ENCODE measurements at regions not wholly inside any gene's neighbourhood (a gene's known extent, or its start where the extent isn't known, plus 50 kb on each side); places are given as distances from the start of the nearest gene placed in this dataset.
A peak's percentile ranks its signal among the peaks of the same experiment; 100 is the strongest.

DNA sequence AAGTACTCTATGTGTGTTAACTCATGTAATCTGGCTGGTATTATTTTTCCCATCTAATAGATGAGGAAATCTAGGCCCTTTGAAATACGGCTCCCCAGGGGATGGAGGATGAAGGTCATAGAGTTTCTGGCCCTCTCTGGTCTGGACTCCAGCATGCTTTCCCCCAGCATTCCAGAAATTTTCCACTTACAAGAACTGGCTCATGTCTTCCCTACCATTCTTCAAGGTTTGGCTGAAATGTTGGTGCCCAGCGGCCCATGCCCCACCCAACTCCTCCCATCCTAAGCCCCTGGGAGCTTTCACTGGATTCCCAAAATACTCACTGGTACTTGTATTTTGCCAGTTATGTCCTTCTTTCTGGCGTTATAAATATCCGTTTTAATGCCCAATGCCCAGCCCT, 237.5 kb upstream of the NLRP1 start:
- DNase-seq, result peak; percentile 33

DNA sequence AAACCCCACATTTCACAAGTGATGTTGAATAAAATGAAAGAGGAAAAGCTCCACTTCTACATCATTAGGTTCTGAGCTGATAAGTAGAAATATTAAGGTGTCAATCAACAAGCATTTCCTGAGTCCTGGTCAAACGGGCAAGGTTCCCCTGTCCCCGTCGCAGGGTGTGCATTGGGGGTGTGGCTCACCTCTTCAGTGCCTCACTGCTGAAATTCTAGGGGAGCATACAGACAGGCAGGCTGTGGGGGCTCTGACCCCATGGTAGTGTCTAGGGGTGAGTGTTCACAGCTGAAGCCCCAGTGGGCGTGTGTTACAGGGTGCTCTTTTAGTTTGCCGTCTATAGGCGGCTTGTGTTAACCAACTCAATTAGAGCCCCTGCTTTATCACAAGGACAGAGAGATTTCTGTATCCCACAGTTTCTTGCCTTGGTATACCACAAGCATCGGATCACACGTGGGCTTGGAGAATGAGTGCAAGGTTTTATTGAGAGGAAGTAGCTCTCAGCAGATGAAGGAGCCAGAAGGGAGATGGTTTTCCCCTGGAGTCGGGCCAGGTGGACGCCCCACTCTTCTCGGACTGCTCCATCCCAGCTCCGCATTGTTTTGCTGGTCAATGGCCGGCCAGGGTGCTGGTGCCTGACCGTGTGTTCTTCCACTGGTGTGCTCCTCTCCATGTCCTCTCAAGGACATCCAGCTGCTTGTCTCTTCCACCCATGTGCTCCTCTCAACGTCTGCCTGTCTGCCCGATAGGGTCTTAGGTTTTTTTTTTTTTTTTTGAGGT, 238.2 kb upstream of the NLRP1 start:
- no peak for DNase-seq

DNA sequence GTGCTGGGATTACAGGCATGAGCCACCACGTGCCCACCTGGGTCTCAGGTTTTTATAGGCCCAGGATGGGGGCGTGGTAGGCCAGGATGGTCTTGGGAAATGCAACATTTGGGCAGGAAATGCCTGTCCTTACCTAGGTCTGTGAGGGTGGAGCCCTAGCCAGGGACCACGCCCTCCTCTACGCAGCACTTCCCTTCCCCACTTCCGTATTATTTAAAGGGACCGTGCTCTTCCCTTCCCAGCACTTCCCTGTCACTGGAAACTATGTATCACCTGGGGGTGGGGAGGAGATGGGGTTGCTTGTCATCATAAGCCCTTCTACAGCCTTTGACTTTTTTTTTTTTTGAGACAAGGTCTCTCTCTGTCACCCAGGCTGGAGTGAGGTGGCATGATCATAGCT, 238.9 kb upstream of the NLRP1 start:
- no peak for DNase-seq

DNA sequence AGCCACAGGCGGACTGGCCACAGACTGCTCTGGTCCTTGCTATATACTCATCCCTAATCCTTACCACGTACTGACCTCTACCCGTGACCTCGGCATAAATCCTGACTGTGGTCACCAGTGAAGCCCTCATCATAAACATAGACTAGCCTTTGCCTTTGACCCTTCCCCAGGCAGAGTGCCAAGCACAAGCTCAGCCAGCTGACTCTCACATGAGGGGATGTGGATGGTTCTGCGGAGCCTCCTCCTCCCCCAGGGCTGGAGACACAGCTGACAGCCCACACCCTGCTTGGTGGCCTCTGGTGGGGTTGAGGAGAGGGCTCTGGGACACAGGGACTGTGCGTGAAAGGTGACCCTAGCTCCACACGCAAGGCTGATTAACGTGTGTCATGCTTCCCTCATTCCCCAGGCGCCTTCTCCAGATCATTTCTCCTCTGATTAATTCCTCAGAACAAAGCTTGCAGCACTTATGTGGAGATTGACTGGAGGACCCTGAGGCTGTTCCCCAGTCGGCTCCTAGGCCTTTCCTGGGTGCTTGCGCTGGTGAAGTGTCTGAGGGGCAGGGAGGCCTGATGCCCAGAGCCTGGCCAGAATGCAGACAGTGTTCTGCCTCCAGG, 241.5 kb upstream of the NLRP1 start:
- no peak for DNase-seq

DNA sequence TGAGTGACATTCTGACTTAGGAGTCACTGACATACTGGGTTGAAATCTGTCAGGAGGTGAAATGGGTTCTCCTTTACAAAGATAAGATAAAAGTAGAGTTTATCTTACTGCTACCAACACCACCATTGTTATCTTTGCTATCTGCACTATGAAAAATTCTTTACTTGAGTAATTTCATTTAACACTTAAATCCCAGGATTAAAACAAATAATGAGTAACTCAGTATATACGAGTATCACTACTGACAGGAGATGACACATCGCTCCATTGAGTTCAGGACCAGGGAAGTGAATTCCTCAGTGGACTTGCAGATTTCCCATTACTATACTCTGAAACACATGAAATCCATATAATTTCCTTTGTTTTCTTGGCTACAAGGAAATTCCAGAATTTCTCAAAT, 242.1 kb upstream of the NLRP1 start:
- DNase-seq, result peak; percentile 65

DNA sequence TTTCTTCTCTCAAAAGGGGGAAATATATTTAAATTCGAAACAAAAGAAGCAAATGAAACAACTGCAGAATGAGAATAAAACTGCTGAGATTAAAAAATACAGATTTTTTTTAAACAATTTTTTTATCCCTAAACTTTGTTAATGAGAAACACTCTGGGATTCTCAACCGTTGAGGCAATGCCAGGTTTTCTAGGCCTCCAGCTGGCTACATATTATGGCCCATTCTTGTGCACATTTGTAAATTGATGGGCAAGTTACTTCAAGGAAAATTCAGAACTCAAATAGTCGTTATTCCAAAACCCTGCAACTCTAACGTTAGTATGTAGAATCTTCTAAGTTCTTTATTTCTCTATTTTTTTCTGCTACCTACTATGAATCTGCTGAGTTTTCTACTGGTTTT, 239.3 kb upstream of the WSCD1 start:
- no peak for DNase-seq

DNA sequence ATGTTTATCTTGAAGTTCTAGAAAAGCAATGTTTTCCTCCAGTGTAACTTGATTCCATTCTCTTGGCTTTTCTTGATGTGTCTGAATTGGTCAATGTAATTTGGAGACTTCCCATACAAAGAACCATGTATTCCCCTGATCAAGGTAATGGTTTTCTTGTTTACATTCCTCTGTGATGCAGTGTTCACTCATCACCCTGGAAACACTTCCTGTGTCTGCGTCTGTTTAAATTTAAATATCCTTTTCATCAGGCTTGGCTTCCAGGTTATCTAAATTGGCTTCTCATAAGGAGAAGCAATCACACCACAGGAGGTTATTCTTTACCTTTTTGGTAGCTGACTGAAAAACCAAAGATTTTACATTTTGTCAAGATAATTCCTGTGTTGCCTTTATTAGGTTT, 237.3 kb upstream of the WSCD1 start:
- peak; percentile 54 for DNase-seq

DNA sequence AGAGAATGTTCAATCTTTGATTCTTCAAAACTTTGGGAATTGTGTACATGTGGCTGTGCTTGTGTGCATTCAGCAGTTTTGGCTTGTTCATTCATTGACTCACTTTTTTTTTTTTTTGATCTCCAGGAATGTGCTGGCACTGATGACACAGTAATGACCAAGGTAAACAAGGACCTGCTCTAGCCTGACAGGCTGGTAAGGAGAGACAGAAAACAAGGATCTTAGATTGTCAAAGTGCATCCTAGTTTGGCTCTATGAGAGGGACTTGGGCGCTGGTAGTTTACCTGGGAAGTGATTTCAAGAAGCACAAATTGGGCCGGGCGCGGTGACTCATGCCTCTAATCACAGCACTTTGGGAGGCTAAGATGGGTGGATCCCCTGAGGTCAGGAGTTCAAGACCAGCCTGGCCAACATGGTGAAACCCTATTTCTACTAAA, 233.1 kb upstream of the WSCD1 start:
- peak; percentile 67 for DNase-seq

DNA sequence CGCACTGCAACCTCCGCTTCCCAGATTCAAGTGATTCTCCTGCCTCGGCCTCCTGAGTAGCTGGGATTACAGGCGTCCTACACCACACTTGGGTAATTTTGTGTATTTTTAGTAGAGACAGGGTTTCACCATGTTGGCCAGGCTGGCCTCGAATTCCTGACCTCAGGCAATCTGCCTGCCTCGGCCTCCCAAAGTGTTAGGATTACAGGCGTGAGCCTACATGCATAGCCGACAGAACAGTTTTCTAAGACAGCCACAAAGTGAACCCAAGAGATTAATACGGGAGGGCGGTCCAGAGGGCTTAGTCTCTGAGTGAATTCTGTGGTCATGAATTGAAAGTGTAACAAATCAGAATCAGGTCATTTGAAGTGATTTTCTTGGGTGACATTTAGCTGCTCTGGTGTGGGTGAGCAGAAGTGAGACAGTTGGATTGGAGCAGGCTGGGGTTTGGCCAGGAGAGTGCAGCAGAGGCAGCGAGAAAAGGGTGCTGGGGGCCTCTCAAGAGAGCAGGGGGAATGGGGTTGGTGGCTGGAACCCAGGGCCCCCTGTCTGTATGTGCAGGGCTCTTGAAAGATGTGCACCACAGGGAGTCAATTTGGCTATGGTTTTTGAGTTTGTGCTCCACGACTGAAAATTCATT, 231.4 kb upstream of the WSCD1 start:
- DNase-seq, result no peak

DNA sequence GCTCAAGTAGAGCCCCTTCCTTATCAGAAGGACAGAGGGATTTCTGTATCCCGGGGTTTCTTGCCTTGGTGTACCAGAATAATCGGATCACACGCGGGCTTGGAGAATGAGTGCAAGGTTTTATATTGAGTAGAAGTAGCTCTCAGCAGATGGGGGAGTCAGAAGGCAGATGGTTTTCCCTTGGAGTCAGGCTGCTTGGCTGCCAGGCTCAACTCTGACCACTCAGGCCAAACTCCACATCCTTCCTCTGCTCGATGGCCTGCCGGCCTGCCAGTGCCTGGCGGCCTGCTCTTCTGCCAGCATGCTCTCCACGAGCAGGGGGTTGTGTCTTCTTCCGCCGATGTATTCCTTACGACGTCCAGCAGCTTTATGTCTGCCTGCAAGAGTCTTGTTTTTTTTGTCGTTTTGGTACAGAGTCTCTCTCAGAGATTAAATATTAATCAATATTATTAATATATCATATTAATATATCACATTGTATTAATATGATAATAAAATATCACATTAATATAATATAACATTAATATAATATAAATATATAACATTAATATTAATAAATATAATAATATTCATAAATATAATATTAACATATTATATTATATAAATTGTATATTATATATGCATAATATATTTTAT, 229.2 kb upstream of the WSCD1 start:
- no peak for DNase-seq

DNA sequence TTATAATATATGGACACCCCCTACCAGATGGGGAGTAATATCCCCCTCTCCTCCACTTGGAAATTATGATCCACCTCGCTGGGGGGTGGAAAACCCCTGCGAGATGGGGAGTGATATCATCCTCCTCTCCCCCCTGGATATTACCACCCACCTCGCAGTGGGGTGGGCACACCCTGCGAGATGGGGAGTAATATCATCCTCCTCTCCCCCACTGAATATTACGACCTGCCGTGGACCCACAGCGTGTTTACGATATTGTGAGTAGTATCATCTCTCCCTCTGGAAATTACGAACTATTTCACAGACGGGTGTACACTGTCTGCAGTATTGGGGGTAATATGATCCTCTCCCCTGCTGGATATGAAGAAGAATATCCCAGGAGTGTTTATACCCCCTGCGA, 228.3 kb upstream of the WSCD1 start:
- DNase-seq, result no peak

DNA sequence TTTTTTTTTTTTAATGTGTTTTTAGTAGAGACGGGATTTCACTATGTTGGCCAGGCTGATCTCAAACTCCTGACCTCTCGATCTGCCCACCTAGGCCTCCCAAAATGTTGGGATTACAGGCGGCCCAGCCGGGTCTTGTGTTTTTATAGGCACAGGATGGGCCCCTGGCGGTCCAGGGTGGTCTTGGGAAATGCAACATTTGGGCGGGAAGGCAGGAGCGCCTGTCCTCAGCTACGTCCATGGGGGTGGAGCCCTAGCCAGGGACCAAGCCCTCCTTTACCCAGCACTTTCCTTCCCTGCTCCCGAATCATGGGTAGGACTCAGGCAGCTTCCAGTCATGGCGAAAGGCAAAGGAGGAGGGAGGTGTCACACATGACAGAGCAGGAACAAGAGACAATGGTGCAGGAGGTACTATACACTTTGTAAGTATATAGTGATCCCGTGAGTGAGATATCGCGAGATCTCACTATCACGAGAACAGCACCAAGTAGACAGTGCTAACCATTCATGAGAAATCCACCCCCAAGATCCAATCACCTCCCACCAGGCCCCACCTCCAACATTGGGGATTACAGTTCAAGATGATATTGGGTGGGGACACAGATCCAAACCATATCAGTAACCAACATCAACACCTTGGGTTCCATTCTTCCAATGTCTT, 226.7 kb upstream of the WSCD1 start:
- no peak for DNase-seq

DNA sequence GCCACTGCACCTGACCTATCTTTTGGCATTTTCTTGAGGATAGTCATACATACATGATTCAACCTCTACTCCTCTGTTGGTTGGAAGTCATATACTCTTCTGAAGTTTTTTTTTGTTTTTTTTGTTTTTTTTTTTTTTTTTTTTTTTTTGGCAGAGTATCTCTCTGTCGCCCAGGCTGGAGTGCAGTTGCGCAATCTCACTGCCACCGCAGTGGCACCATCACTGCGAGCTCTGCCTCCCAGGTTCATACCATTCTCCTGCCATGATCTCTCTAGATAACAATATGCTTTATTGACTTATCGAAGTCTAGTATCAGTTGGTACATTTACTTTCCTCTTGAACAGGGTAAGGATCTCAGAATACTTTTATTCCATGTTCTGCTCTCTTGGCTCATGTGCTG, 224.2 kb upstream of the WSCD1 start:
- no peak for DNase-seq

DNA sequence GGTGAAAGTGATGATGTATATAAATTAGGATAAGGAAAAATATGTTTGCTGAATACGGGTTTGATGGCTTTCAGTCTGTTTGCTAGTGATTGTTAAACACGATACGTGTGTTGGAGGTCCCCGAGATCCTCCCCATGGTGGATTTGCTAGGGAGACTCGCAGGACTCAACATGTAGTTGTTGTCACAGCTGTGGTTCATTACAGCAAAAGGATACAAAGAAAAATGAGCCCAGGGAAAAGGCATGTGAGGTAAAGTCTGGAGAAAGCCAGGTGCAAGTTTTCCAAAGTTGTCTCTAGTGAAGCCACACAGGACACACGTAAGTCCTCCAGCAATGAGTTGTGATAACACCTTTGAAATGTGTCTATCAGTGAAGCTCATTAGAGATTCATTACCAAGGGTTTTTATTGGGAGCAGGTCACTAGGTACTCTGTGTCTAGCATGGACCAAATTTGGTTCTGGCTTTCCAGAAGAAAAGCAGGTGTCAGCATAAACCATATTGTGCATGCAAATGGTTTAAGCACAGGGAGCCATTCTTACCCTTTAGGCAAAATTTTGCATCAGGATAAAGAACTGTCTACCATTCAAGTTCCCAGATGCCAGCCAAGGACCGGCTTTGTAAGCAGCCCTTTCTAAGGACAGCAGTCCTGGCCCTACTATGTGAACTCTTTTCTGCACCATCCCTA, 215.2 kb upstream of the WSCD1 start:
- no peak for DNase-seq

DNA sequence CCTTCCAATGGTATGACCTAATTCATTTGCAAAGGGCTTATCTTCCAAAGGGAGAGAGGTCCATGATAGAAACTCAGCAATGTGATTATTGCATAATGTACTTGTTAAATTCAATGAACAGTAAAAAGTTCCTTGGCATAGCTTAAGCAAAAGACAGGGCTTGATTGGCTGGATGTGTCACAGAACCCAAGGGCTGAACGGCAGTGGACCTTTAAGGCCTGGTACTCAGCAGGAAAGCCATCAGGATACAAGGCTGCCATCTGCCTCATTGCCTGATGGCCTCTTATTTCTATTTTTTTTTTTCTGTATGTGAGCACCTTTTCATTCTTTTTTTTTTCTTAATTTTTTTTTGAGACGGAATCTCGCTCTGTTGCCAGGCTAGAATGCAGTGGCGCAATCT, 208.9 kb upstream of the WSCD1 start:
- DNase-seq, result no peak

DNA sequence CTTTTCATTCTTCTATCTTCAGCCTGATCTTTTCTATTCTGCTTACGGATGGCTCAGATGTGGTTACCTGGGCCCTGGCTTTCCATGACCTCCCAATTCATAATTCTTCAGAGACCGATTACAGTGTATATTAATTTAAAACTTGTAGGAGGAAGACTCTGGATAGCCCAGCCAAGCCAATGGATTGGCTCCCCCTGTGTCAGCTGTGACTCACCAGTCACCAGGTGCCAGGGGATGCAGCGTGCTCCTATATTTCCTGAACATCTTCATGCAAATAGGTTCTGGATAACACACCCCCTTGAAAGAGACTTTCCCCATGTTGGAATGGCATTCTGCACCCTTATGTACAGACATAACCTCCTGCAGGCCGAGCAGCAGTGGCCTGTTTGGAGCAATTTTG, 208.3 kb upstream of the WSCD1 start:
- DNase-seq, result no peak

DNA sequence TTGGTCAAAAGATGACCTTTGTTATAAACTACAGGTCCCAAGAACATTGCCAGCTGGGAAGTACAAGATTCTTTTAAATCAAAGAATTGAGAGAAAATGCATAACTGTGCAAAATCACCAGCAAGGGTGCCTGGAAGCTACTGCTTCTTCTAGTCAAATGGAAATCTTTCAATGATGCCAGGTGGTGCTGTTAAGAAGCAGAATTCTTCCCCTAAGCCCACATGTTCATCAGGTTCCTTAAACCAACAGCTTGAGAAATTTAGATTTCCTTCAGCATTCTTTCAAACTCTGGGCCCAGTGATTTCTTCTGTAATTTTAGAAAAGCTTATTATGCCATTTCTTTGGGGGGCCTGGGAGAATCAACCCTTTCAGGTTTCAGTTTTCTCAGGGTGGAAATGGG, 207.8 kb upstream of the WSCD1 start:
- no peak for DNase-seq

DNA sequence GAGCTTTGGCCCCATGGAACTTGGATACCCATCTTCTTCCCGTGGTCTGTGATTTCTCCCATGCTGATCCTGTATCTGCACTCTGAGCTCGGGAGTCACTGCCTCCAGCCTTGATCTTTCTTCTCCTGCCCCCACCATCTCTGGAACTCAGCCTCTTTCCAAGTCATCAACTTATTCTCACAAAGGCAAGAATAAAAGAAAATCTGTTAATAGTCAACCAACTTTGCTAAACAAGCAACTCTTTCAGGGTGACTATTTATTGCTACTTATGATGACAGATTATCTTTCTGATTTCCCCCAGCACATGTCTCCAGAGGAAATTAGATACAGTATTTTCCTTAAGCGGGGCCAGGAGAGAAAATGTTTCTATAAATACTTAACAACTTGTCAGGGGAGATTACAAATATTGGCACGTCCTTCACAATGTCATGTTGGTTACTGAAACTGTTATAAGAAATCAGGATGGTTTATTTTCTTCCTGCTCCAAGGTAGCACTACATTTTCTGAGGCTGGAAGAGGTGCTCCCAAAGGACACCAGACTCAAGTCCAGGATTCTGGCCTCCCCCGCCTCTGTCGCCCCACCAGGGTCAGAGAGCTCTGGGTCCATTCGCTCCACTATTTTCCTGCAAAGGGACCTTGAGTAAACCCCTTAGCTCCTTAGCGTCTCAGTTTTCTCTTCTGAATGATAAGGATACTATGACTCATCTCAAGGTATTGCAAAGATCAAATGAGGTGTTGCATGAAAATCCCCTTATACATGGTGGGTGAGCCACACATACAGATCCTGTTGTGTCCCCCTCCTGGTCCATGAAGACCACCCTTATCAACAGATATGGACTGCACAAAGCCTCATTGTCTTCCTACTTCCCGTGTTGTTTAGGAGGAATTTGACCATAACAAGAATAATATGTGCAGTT, 205.2 kb upstream of the WSCD1 start:
- DNase-seq, result no peak

DNA sequence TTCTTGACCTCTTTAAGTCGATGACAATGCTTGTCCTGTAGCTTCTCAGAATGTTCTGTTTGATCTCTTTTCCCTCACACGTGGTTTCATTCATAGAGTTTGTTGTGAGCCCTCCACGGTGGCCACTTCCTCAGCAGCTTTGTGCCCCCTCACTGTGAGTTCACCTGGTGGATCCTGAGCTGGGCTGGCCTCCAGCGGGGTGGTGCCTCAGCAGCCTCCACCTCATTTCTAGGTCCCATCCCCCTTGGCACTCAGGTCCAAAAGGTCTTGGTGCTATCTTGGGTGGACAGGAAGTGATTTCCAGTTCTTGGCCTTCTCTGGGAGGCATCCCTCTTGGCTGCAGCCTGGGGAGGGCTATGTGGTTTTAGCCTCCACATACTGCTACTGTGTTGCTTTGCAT, 203.2 kb upstream of the WSCD1 start:
- no peak for DNase-seq

DNA sequence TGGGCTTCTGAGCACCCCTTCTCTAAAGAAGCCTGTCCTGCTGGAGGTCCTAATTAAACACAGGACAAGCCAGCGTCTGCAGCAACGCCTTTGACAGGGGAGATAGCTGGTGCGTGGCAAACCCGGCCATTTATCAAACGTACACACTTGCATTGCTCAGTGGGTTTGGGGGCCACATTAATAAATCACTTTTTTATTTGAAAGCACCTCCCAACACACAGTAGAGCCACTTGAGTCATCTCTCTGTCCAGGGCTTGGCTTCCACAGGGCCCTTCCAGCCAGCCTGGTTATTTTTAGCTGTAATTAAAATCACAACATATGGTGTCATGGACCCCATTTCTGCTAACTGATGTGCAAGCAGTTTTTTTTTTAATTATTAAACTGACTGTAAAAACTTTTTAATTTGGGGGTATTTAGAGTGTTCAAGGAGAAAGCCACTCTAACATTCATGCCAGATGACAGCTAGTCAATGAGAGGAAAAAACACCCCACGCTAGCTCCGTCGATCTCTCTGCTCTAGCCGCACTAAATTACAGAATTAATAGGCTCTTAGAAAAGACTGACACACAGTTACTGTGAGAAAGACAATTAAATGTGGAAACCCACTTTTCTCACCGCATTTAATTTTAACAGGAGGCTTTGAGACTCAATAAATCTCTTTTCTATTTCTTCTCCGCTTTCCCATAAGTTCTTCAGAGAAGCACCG, 201.0 kb upstream of the WSCD1 start:
- no peak for DNase-seq
